Memory B cell (primary cell): ENCODE measurements at regions not wholly inside any gene's neighbourhood (a gene's known extent, or its start where the extent isn't known, plus 50 kb on each side); places are given as distances from the start of the nearest gene placed in this dataset.

Experiments used
- ATAC-seq: fragments of 150-1000 bp; cut with Tn5 transposase; 2 replicates; pipeline ENCODE4 v1.10.0; 2021; ENCODE audit warnings: low read depth, mild to moderate bottlenecking, moderate library complexity
- DNase-seq, 2 donors: peaks; one replicate each; pipeline ENCODE4 v3.0.0; 2022; ENCODE audit warnings: low spot score in 2 of 2
- H3K27ac Mint-ChIP-seq: one replicate; pipeline ENCODE4 v1.8.0; 2022; ENCODE audit warnings: mild to moderate bottlenecking, moderate library complexity, mixed read lengths
- H3K27me3 Mint-ChIP-seq: one replicate; pipeline ENCODE4 v1.8.0; 2022; ENCODE audit warnings: mixed read lengths
- H3K36me3 Mint-ChIP-seq: one replicate; pipeline ENCODE4 v1.8.0; 2022; ENCODE audit warnings: mild to moderate bottlenecking, mixed read lengths
- H3K4me1 Mint-ChIP-seq: one replicate; pipeline ENCODE4 v1.8.0; 2022; ENCODE audit warnings: mixed read lengths
- H3K4me3 Mint-ChIP-seq: one replicate; pipeline ENCODE4 v1.8.0; 2022; ENCODE audit warnings: mild to moderate bottlenecking, moderate library complexity, mixed read lengths
- H3K9me3 Mint-ChIP-seq: one replicate; pipeline ENCODE4 v1.8.0; 2022; ENCODE audit warnings: mixed read lengths

- ATAC-seq (no peak), DNase-seq (no peak)
- H3K27ac Mint-ChIP-seq, result no peak overlapping the region
- H3K4me3 Mint-ChIP-seq, result no peak overlapping the region
- no peaks in the 10 kb centered on the region for H3K36me3 Mint-ChIP-seq
- H3K9me3 Mint-ChIP-seq, result no peaks in the 10 kb centered on the region
- H3K27me3 Mint-ChIP-seq, result no peaks in the 10 kb centered on the region
- peaks cover 57% of the 10 kb centered on the region for H3K4me1 Mint-ChIP-seq
Observed at GRCh38 chr6:14270925-14271788, 153.6 kb downstream of the CD83 start.

GRCh38 chr6:14271789-14272736, 154.5 kb downstream of the CD83 start:
- DNase-seq, result no peak
- no peak overlapping the region for H3K27ac Mint-ChIP-seq
- no peaks in the 10 kb centered on the region for H3K27me3 Mint-ChIP-seq
- H3K4me3 Mint-ChIP-seq, result no peak overlapping the region
- H3K9me3 Mint-ChIP-seq, result no peaks in the 10 kb centered on the region
- no peak for ATAC-seq
- peaks cover 56% of the 10 kb centered on the region for H3K4me1 Mint-ChIP-seq
- H3K36me3 Mint-ChIP-seq, result no peaks in the 10 kb centered on the region

DNA sequence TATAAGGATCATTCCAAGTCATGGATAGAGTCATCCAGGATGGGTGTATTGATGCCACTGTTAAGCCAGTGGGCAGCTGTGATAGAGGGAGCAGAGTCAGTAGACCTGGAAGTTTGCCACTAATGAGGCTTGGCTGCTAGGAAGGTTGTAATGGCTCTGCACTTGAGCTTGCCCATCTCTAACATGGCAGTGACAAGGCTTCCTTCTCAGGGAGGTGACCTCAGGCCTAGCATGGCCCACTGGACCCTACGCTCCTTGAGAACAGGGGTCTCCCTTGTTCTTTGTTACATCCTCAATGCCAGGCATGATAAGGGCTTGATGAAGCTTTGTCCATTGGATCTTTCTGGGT, 155.1 kb downstream of the CD83 start:
- ATAC-seq (no peak), DNase-seq (no peak)
- no peak overlapping the region for H3K4me3 Mint-ChIP-seq
- peaks cover 59% of the 10 kb centered on the region for H3K4me1 Mint-ChIP-seq
- peaks cover 2% of the 10 kb centered on the region for H3K9me3 Mint-ChIP-seq
- no peaks in the 10 kb centered on the region for H3K36me3 Mint-ChIP-seq
- H3K27ac Mint-ChIP-seq, result no peak overlapping the region
- no peaks in the 10 kb centered on the region for H3K27me3 Mint-ChIP-seq

DNA sequence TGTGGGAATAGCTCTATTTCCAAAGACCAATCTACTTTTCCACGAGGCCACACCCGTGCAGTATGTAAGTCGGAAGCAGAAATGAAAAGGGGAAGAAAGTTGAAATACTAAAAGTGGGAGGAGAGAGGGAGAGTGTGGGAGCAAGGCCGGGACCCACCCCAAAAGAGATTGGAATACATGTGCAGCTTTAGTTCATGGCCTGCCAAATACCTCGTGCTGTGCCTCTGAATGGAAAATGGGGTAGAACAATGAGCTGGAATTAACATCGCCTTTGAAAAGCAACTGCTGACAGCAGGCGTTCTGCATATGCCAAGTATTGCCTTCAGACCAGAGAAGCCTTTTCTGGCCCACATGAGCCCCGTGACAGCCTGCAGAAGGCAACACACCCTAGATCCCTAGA, 155.6 kb downstream of the CD83 start:
- no peaks in the 10 kb centered on the region for H3K27me3 Mint-ChIP-seq
- DNase-seq, result no peak
- H3K36me3 Mint-ChIP-seq, result no peaks in the 10 kb centered on the region
- peaks cover 2% of the 10 kb centered on the region for H3K9me3 Mint-ChIP-seq
- no peak overlapping the region for H3K4me3 Mint-ChIP-seq
- no peak for ATAC-seq
- H3K4me1 Mint-ChIP-seq, result peaks cover 62% of the 10 kb centered on the region
- H3K27ac Mint-ChIP-seq, result no peak overlapping the region

- Mint-ChIP-seq H3K4me3 (no peak overlapping the region), H3K9me3 (peaks cover 2% of the 10 kb centered on the region), H3K36me3 (no peaks in the 10 kb centered on the region), H3K27ac (peak overlapping the region; percentile 28), H3K4me1 (peaks cover 60% of the 10 kb centered on the region), H3K27me3 (no peaks in the 10 kb centered on the region)
- DNase-seq (no peak), ATAC-seq (no peak)
Observed at GRCh38 chr6:14274016-14274415, 156.4 kb downstream of the CD83 start.

DNA sequence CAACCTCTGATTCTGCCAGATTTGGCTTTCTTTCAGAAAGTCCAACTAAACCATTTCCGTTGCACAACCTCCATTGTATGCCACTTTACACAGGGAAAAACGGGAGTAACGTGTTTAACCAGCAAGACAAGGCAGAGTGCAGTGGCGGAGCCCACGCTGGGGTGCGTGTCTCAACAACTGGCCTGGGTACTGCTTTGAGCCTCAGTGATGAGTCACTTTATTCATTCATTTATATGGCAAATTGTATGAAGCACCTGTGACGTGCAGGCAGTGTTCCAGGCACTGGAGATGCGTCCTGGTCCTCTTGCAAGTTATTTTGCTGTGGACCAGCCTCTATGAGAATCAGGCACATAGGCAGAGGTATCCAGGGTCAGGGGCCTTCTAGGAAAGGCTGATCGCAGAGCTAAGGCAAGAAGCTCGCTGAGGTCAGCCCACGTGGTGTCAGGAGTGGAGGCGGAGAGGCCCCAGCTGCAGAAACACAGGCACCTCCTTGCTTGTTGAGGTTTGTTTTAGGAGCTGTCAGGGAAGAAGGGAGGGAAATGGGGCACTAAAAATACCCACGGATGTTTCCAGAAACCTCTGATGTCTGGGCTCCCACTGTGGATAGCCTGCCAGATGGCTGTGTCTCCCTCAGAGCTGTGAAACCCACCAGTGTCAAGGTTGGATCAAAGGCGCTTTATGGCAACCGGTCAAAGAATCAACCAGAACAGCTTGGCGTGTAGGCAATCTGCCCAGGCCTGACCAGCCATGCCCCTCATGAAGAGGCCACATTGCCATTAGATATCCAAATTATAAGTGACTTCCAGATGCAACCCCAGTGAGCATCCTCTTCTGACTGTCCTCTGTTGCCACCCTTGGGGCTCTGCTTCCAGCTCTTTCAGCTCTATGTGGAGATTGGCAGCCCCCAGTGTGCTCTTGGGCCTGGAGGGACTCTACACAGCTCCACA, 157.2 kb downstream of the CD83 start:
- H3K4me1 Mint-ChIP-seq, result peaks cover 52% of the 10 kb centered on the region
- H3K4me3 Mint-ChIP-seq, result no peak overlapping the region

GRCh38 chr6:14275493-14275851, 157.9 kb downstream of the CD83 start:
- Mint-ChIP-seq H3K36me3 (peaks cover 3% of the 10 kb centered on the region), H3K9me3 (peaks cover 5% of the 10 kb centered on the region), H3K27ac (peak overlapping the region; percentile 91), H3K4me1 (peaks cover 45% of the 10 kb centered on the region), H3K4me3 (peak overlapping the region; percentile 24), H3K27me3 (no peaks in the 10 kb centered on the region)
- no peak for DNase-seq
- no peak for ATAC-seq

More for the DNA sequence above, 157.2 kb downstream of the CD83 start:
- no peaks in the 10 kb centered on the region for H3K36me3 Mint-ChIP-seq
- peak overlapping the region; percentile 91 for H3K27ac Mint-ChIP-seq
- ATAC-seq, result no peak
- H3K27me3 Mint-ChIP-seq, result no peaks in the 10 kb centered on the region
- DNase-seq, result no peak
- peaks cover 2% of the 10 kb centered on the region for H3K9me3 Mint-ChIP-seq

- no peaks in the 10 kb centered on the region for H3K27me3 Mint-ChIP-seq
- peaks cover 3% of the 10 kb centered on the region for H3K36me3 Mint-ChIP-seq
- peak overlapping the region; percentile 50 for H3K4me3 Mint-ChIP-seq
- H3K4me1 Mint-ChIP-seq, result peaks cover 45% of the 10 kb centered on the region
- H3K9me3 Mint-ChIP-seq, result peaks cover 5% of the 10 kb centered on the region
- peak overlapping the region; percentile 91 for H3K27ac Mint-ChIP-seq
- no peak for DNase-seq
- ATAC-seq, result no peak
Observed at GRCh38 chr6:14276071-14276470, 158.5 kb downstream of the CD83 start.

DNA sequence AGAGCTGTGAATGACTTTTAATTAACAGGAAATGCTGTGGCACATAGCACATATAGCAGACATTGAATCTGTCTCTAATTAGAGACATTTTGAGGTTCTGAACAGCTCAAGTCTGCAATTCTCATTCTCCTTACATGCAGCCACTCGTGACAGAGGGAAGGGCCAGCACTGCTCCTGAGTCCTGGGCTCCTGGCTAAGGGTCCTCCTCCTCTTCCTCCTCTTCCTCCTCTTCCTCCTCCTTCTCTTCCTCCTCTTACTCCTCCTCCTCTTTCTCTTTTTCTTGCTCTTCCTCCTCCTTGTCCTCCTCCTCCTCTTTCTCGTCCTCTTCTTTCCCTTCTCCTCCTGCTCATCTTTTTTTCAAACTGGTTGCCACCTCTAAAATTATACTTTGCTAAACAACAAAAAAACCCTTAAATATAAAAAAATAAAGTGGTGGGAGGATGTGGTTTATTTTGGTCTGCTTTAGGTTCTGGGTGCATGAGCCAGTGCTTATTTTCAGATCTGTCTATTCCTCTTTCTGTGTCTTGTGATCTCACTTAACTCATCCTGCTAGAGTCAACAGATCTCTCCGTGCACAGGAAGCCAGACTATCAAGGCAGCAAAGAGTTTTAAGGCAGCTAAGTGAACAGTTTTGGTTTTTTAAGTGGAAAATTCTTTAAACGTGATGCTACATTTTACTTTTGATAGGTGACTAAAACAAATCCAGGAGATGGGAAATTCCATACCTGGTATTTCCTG, 159.3 kb downstream of the CD83 start:
- Mint-ChIP-seq H3K36me3 (peaks cover 3% of the 10 kb centered on the region), H3K27ac (peak overlapping the region; percentile 91), H3K4me1 (peaks cover 43% of the 10 kb centered on the region), H3K27me3 (no peaks in the 10 kb centered on the region), H3K4me3 (peak overlapping the region; percentile 79), H3K9me3 (peaks cover 5% of the 10 kb centered on the region)
- peak in 1 of 2 donors; percentile 38 for DNase-seq
- peak; percentile 99 for ATAC-seq

GRCh38 chr6:14277405-14277930, 159.9 kb downstream of the CD83 start:
- ATAC-seq (peak; percentile 15), DNase-seq (no peak)
- peak overlapping the region; percentile 60 for H3K4me3 Mint-ChIP-seq
- peak overlapping the region; percentile 91 for H3K27ac Mint-ChIP-seq
- peaks cover 3% of the 10 kb centered on the region for H3K36me3 Mint-ChIP-seq
- H3K4me1 Mint-ChIP-seq, result peaks cover 43% of the 10 kb centered on the region
- H3K27me3 Mint-ChIP-seq, result no peaks in the 10 kb centered on the region
- peaks cover 5% of the 10 kb centered on the region for H3K9me3 Mint-ChIP-seq

GRCh38 chr6:14278006-14278405, 160.4 kb downstream of the CD83 start:
- no peak overlapping the region for H3K4me3 Mint-ChIP-seq
- no peak for ATAC-seq
- H3K27ac Mint-ChIP-seq, result peak overlapping the region; percentile 91
- H3K9me3 Mint-ChIP-seq, result peaks cover 5% of the 10 kb centered on the region
- DNase-seq, result no peak
- H3K27me3 Mint-ChIP-seq, result no peaks in the 10 kb centered on the region
- H3K36me3 Mint-ChIP-seq, result peaks cover 3% of the 10 kb centered on the region
- peaks cover 42% of the 10 kb centered on the region for H3K4me1 Mint-ChIP-seq

GRCh38 chr6:14278446-14278845, 160.9 kb downstream of the CD83 start:
- Mint-ChIP-seq H3K9me3 (peaks cover 5% of the 10 kb centered on the region), H3K27me3 (no peaks in the 10 kb centered on the region), H3K4me1 (peaks cover 43% of the 10 kb centered on the region), H3K4me3 (no peak overlapping the region), H3K36me3 (peaks cover 3% of the 10 kb centered on the region), H3K27ac (peak overlapping the region; percentile 91)
- ATAC-seq (no peak), DNase-seq (no peak)
